Uterus (tissue), 2 donors: ENCODE measurements at regions not wholly inside any gene's neighbourhood (a gene's known extent, or its start where the extent isn't known, plus 50 kb on each side); places are given as distances from the start of the nearest gene placed in this dataset.

ENCODE experiments used
- CTCF ChIP-seq, 4 experiments: fragments of 200-600 bp in 2 of 4; fragments of 450-650 bp in 2 of 4; sonication (generic) in 2 of 4; IDR thresholded peaks; one replicate each; pipeline ENCODE4 v1.5.1; 2016 to 2019; ENCODE audit warnings: antibody characterized with exemption in 4 of 4, mild to moderate bottlenecking in 2 of 4, moderate library complexity in 1 of 4
- POLR2A ChIP-seq, 2 donors: fragments of 450-650 bp; IDR thresholded peaks; one replicate each; pipeline ENCODE4 v1.6.1; 2016; ENCODE audit warnings: antibody characterized with exemption in 2 of 2, mild to moderate bottlenecking in 1 of 2, moderate library complexity in 1 of 2

DNA sequence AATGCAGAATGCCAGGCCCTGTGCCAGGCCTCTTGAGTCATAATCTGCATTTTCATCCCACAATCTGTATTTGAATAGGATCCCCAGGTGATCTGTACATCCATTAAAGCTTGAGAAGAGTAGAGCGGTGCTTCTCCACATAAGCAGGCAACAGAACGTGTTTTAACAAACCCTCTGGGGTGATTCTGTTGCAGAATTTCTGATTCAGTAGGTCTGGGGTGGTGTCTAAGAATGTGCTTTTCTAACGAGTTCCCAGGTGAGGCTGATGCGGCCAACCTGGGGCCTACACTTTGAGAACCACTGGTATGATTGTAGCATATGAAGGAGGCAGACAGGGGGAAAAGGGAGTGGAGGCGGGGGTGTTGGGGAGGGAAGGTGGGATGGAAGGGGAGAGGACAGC lies 78.4 kb upstream of the POU3F1 start:
- TF ChIP-seq CTCF (IDR thresholded peaks at IDR 0.05), result no peak
- no peak for TF ChIP-seq POLR2A (IDR thresholded peaks at IDR 0.05)
